A673 (cell line): ENCODE measurements at regions not wholly inside any gene's neighbourhood (a gene's known extent, or its start where the extent isn't known, plus 50 kb on each side); places are given as distances from the start of the nearest gene placed in this dataset.

Source experiments
- BruUV-seq: library from RNA; stranded (reverse); fragments of 400-500 nt; replicated peaks from 2 replicates; lab custom pipeline; 2021; lab: Mats Ljungman, UMichigan
- CTCF ChIA-PET: fragments of 300-600 bp; sonication (Branson Sonifier 250); formaldehyde crosslinking; loops from one replicate; lab custom pipeline; 2022; ENCODE audit warnings: antibody characterized with exemption; lab: Charles Lee
- POLR2A ChIA-PET: fragments of 300-600 bp; sonication (Branson Sonifier 250); formaldehyde crosslinking; loops from one replicate; lab custom pipeline; 2022; ENCODE audit warnings: antibody characterized with exemption; ENCODE audit not compliant: low non-redundant PET; lab: Charles Lee
- DNase-seq: peaks from one replicate; pipeline ENCODE4 v3.0.0-alpha.2; 2015; ENCODE audit warnings: low spot score
- H3K27ac ChIP-seq: fragments of 200-600 bp; sonication (generic); 2 replicates; pipeline ENCODE4 v1.5.1; 2016; ENCODE audit warnings: mixed run types, low read depth, mild to moderate bottlenecking, mixed read lengths, antibody characterized with exemption, low read length; ENCODE audit not compliant: poor library complexity, severe bottlenecking
- H3K27me3 ChIP-seq: fragments of 200-600 bp; sonication (generic); replicated peaks from 2 replicates; pipeline ENCODE4 v1.6.1; 2017; ENCODE audit warnings: mixed run types, low read depth, mild to moderate bottlenecking, mixed read lengths, antibody characterized with exemption, low read length; ENCODE audit not compliant: insufficient read depth, poor library complexity
- H3K36me3 ChIP-seq: fragments of 200-600 bp; sonication (generic); 2 replicates; pipeline ENCODE4 v1.6.1; 2016; ENCODE audit warnings: mixed run types, mild to moderate bottlenecking, mixed read lengths, antibody characterized with exemption, low read length; ENCODE audit not compliant: insufficient read depth, poor library complexity, severe bottlenecking
- H3K4me1 ChIP-seq: fragments of 200-600 bp; sonication (generic); 2 replicates; pipeline ENCODE4 v1.6.1; 2017; ENCODE audit warnings: mixed run types, mild to moderate bottlenecking, mixed read lengths, antibody characterized with exemption, low read length; ENCODE audit not compliant: insufficient read depth, poor library complexity, severe bottlenecking
- H3K4me3 ChIP-seq: fragments of 200-600 bp; sonication (generic); 2 replicates; pipeline ENCODE4 v1.5.1; 2016; ENCODE audit warnings: low read depth, mixed run types, mild to moderate bottlenecking, mixed read lengths, low read length; ENCODE audit not compliant: poor library complexity, severe bottlenecking
- H3K9me3 ChIP-seq: fragments of 200-600 bp; sonication (generic); 2 replicates; pipeline ENCODE4 v1.6.1; 2016; ENCODE audit warnings: mixed run types, low read depth, mild to moderate bottlenecking, mixed read lengths, antibody characterized with exemption, low read length; ENCODE audit not compliant: poor library complexity, severe bottlenecking
- EZH2 ChIP-seq: fragments of 200-600 bp; sonication (generic); IDR thresholded peaks from 2 replicates; pipeline ENCODE4 v1.6.1; 2017; ENCODE audit warnings: borderline replicate concordance, low read depth, mild to moderate bottlenecking, mixed read lengths, antibody characterized with exemption, low read length; ENCODE audit not compliant: poor library complexity, severe bottlenecking
- intact Hi-C: fragments of 100-400 bp; cut with micrococcal nuclease; formaldehyde crosslinking; loops from one replicate; pipeline ENCODE4 v1.10.0; 2022; ENCODE audit not compliant: unreplicated experiment
- TF ChIP-seq, protein P1 (sequence below): fragments of 300-800, 200-600 bp; sonication (generic); conservative IDR thresholded peaks from 2 replicates; pipeline ENCODE4 v1.5.1; 2017; ENCODE audit warnings: low read depth, mild to moderate bottlenecking, antibody characterized with exemption, low read length, moderate library complexity, mixed read lengths

- intact Hi-C loops, result no loop called here
- no peak for TF ChIP-seq EZH2
- no TSS peak for BruUV-seq
- ChIA-PET CTCF (no interaction called here), POLR2A (no interaction called here)
- DNase-seq, result no peak
- H3K27ac ChIP-seq, result no peak overlapping the region
- H3K4me3 ChIP-seq, result no peak overlapping the region
- H3K36me3 ChIP-seq, result no peaks in the 10 kb centered on the region
- no peaks in the 10 kb centered on the region for H3K4me1 ChIP-seq
- no peaks in the 10 kb centered on the region for H3K9me3 ChIP-seq
- no peaks in the 10 kb centered on the region for H3K27me3 ChIP-seq
Observed at GRCh38 chr5:86831128-86831527, 213.4 kb downstream of the COX7C start.

DNA sequence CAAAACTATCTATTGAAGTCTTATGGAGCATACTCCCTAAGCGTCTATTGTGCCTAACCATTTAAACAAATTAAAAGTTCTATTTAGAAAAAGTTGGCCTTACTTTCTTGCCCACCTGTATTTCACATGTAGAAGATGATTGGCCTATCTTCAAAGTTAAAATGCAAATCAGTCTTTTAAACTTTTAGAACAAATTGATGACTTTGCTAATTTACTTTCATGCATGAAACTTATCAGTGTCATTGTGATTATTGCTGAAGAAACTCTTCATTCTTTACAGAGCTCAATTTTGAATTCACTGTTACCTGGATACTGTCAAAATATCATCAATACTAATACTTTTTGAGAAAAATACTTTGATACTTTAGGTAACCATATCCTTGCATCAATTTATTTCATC is 216.1 kb downstream of the COX7C start:
- CTCF ChIA-PET, result no interaction called here
- H3K4me3 ChIP-seq, result no peak overlapping the region
- POLR2A ChIA-PET, result no interaction called here
- no peak for DNase-seq
- intact Hi-C loops, result no loop called here
- TF ChIP-seq, protein P1, sequence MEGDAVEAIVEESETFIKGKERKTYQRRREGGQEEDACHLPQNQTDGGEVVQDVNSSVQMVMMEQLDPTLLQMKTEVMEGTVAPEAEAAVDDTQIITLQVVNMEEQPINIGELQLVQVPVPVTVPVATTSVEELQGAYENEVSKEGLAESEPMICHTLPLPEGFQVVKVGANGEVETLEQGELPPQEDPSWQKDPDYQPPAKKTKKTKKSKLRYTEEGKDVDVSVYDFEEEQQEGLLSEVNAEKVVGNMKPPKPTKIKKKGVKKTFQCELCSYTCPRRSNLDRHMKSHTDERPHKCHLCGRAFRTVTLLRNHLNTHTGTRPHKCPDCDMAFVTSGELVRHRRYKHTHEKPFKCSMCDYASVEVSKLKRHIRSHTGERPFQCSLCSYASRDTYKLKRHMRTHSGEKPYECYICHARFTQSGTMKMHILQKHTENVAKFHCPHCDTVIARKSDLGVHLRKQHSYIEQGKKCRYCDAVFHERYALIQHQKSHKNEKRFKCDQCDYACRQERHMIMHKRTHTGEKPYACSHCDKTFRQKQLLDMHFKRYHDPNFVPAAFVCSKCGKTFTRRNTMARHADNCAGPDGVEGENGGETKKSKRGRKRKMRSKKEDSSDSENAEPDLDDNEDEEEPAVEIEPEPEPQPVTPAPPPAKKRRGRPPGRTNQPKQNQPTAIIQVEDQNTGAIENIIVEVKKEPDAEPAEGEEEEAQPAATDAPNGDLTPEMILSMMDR, result no peak
- no peak for TF ChIP-seq EZH2
- H3K9me3 ChIP-seq, result no peaks in the 10 kb centered on the region
- no peaks in the 10 kb centered on the region for H3K27me3 ChIP-seq
- no TSS peak for BruUV-seq
- H3K4me1 ChIP-seq, result no peaks in the 10 kb centered on the region
- no peaks in the 10 kb centered on the region for H3K36me3 ChIP-seq
- H3K27ac ChIP-seq, result no peak overlapping the region

- H3K36me3 ChIP-seq, result no peaks in the 10 kb centered on the region
- DNase-seq, result no peak
- H3K4me3 ChIP-seq, result no peak overlapping the region
- H3K27ac ChIP-seq, result no peak overlapping the region
- ChIA-PET CTCF (no interaction called here), POLR2A (no interaction called here)
- TF ChIP-seq EZH2, result no peak
- TF ChIP-seq, protein P1, result no peak
- intact Hi-C loops, result no loop called here
- no peaks in the 10 kb centered on the region for H3K4me1 ChIP-seq
- no peaks in the 10 kb centered on the region for H3K9me3 ChIP-seq
- no TSS peak for BruUV-seq
- H3K27me3 ChIP-seq, result no peaks in the 10 kb centered on the region
Observed at GRCh38 chr5:86837610-86838009, 219.9 kb downstream of the COX7C start.

GRCh38 chr5:86838083-86838482 is 220.3 kb downstream of the COX7C start:
- Histone ChIP-seq H3K4me1 (no peaks in the 10 kb centered on the region), H3K4me3 (no peak overlapping the region), H3K9me3 (no peaks in the 10 kb centered on the region), H3K27me3 (no peaks in the 10 kb centered on the region), H3K27ac (no peak overlapping the region), H3K36me3 (no peaks in the 10 kb centered on the region)
- no peak for DNase-seq
- TF ChIP-seq EZH2, result no peak
- TF ChIP-seq, protein P1, result no peak
- POLR2A ChIA-PET, result no interaction called here
- CTCF ChIA-PET, result no interaction called here
- intact Hi-C loops, result no loop called here
- BruUV-seq, result no TSS peak
